Ishikawa (cell line): ENCODE measurements at regions not wholly inside any gene's neighbourhood (a gene's known extent, or its start where the extent isn't known, plus 50 kb on each side); places are given as distances from the start of the nearest gene placed in this dataset.

ENCODE experiments used
- CEBPB ChIP-seq: IDR thresholded peaks from 2 replicates; pipeline ENCODE4 v1.6.1; 2012
- EP300 ChIP-seq: IDR thresholded peaks from 2 replicates; pipeline ENCODE4 v1.6.1; 2012; ENCODE audit warnings: borderline replicate concordance
- TF ChIP-seq, protein P1 (sequence below): IDR thresholded peaks from 2 replicates; pipeline ENCODE4 v1.6.1; 2012

GRCh38 chr6:11403035-11403601, 134.4 kb upstream of the TMEM170B start:
- peak; percentile 58; the same call in 1 of the 2 replicates for TF ChIP-seq EP300
- TF ChIP-seq CEBPB: no peak
- TF ChIP-seq, protein P1, sequence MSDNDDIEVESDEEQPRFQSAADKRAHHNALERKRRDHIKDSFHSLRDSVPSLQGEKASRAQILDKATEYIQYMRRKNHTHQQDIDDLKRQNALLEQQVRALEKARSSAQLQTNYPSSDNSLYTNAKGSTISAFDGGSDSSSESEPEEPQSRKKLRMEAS: no peak
